ENCODE measurements at regions not wholly inside any gene's neighbourhood (a gene's known extent, or its start where the extent isn't known, plus 50 kb on each side); places are given as distances from the start of the nearest gene placed in this dataset.

DNA sequence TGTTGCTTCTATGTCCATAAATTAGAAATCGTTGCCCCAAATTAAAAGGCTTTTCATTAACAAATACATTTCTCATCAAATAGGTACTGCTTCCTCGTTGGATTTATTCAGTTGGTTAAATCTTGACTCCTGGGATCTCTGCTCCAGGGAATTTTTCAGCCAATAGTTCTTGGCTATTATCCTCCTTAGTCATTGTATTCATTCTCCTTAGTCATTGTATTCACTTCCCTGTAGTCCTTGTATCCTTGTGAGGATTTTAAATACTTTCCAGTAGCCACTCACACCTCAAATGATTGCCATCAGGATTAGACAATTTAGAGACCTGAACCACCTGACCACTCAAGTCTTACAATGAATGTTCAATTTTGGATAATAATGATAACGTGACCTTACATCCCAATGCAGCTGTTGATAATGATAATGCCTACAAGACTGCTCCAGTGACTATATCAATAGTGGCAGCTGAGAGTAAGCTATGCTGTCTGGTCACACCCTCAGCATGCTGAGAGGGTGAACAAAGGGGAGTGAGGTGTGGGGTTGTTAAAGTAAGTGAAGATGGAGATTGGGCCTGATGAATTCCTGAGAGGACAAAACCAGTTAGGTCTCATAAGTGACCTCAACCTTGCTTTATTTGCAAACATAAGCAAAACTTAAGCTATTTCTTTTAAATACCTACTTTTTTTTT, 193.7 kb upstream of the RTL1 start:
- no peak for DNase-seq (ENCODE audit: low read depth, low spot score)
- Histone ChIP-seq H3K9me2 (ENCODE audit: insufficient read depth) (no peaks in the 10 kb centered on the region), H3K27ac (ENCODE audit: low read depth, low read length) (no peak overlapping the region), H3K27me3 (ENCODE audit: insufficient read depth, low read length) (no peaks in the 10 kb centered on the region), H3K9ac (ENCODE audit: low read length) (no peak overlapping the region), H3K9me3 (ENCODE audit: control insufficient read depth in 1 of 2, insufficient read depth in 1 of 2, low read depth in 1 of 2, low read length in 2 of 2) (no peaks in the 10 kb centered on the region; a peak in 1 of 4 replicates), H3K36me3 (ENCODE audit: control insufficient read depth in 1 of 2, insufficient read depth in 2 of 2, low read length in 2 of 2) (no peaks in the 10 kb centered on the region), H3K4me2 (ENCODE audit: low read length) (no peak overlapping the region), H3K4me3 (replicated peaks in 1 of 2; ENCODE audit: low read depth in 1 of 2, low read length in 2 of 2) (no peak overlapping the region), H3K4me1 (ENCODE audit: control insufficient read depth in 1 of 2, insufficient read depth in 2 of 2, low read length in 2 of 2) (no peaks in the 10 kb centered on the region; a peak in 1 of 4 replicates), H4K20me1 (ENCODE audit: insufficient read depth) (no peaks in the 10 kb centered on the region), H2AFZ (ENCODE audit: low read depth, low read length, poor library complexity, severe bottlenecking) (no peak overlapping the region), H3K79me2 (ENCODE audit: insufficient read depth, low read length) (no peaks in the 10 kb centered on the region)
- ChIA-PET CTCF (interaction anchor here (1.0 kb wide), 1 partner anchor 434 kb away, joined by 3 read pairs; no protein-coding TSS in a partner anchor), RAD21 (ENCODE audit: low non-redundant PET in 1 of 2, low total read pairs in 2 of 2, uncharacterized antibody in 2 of 2, unreplicated experiment in 2 of 2) (no interaction called here), POLR2A (no interaction called here)
- TF ChIP-seq JUND (IDR thresholded peaks at IDR 0.05) = no peak
- no peak for TF ChIP-seq CBX3 (IDR thresholded peaks at IDR 0.05; ENCODE audit: low read depth)
- no TSS peak for BruUV-seq (replicated peaks)
- ATAC-seq = no peak
- intact Hi-C loops (cut with micrococcal nuclease) = no loop called here

DNA sequence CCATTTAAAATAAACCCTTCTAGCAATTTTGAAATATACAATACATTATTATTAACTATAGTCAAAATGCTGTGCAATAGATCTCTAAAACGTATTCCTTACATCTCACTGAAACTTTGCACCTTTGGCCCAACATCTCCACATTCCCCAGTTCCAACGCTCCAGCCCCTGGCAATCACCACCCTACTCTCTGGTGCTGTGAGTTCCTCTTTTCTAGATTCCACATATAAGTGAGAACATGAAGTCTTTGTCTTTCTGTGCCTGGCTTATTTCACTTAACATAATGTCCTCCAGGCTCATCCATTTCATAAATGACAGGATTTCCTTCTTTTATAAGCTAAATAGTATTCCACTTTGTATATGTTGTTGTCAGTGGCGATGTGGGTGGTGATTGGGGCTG, 194.7 kb upstream of the RTL1 start:
- no peak for ATAC-seq
- Histone ChIP-seq H3K9ac (ENCODE audit: low read length) (no peak overlapping the region), H3K36me3 (ENCODE audit: control insufficient read depth in 1 of 2, insufficient read depth in 2 of 2, low read length in 2 of 2) (no peaks in the 10 kb centered on the region), H3K9me2 (ENCODE audit: insufficient read depth) (no peaks in the 10 kb centered on the region), H3K4me3 (replicated peaks in 1 of 2; ENCODE audit: low read depth in 1 of 2, low read length in 2 of 2) (no peak overlapping the region), H2AFZ (ENCODE audit: low read depth, low read length, poor library complexity, severe bottlenecking) (no peak overlapping the region), H3K79me2 (ENCODE audit: insufficient read depth, low read length) (no peaks in the 10 kb centered on the region), H3K27ac (ENCODE audit: low read depth, low read length) (no peak overlapping the region), H3K9me3 (ENCODE audit: control insufficient read depth in 1 of 2, insufficient read depth in 1 of 2, low read depth in 1 of 2, low read length in 2 of 2) (no peaks in the 10 kb centered on the region; a peak in 1 of 4 replicates), H3K27me3 (ENCODE audit: insufficient read depth, low read length) (no peaks in the 10 kb centered on the region), H4K20me1 (ENCODE audit: insufficient read depth) (no peaks in the 10 kb centered on the region), H3K4me1 (ENCODE audit: control insufficient read depth in 1 of 2, insufficient read depth in 2 of 2, low read length in 2 of 2) (no peaks in the 10 kb centered on the region; a peak in 1 of 4 replicates), H3K4me2 (ENCODE audit: low read length) (no peak overlapping the region)
- ChIA-PET POLR2A (no interaction called here), RAD21 (ENCODE audit: low non-redundant PET in 1 of 2, low total read pairs in 2 of 2, uncharacterized antibody in 2 of 2, unreplicated experiment in 2 of 2) (no interaction called here), CTCF (no interaction called here)
- DNase-seq (ENCODE audit: low read depth, low spot score) = no peak
- intact Hi-C loops (cut with micrococcal nuclease) = no loop called here
- no TSS peak for BruUV-seq (replicated peaks)
- TF ChIP-seq POLR2AphosphoS5 (IDR thresholded peaks at IDR 0.05; ENCODE audit: low read depth, low read length) (no peak), ZNF274 (IDR thresholded peaks at IDR 0.05; ENCODE audit: low read depth, low read length) (no peak), CEBPB (IDR thresholded peaks at IDR 0.05; ENCODE audit: low read depth) (no peak)
- TF ChIP-seq, protein P1, sequence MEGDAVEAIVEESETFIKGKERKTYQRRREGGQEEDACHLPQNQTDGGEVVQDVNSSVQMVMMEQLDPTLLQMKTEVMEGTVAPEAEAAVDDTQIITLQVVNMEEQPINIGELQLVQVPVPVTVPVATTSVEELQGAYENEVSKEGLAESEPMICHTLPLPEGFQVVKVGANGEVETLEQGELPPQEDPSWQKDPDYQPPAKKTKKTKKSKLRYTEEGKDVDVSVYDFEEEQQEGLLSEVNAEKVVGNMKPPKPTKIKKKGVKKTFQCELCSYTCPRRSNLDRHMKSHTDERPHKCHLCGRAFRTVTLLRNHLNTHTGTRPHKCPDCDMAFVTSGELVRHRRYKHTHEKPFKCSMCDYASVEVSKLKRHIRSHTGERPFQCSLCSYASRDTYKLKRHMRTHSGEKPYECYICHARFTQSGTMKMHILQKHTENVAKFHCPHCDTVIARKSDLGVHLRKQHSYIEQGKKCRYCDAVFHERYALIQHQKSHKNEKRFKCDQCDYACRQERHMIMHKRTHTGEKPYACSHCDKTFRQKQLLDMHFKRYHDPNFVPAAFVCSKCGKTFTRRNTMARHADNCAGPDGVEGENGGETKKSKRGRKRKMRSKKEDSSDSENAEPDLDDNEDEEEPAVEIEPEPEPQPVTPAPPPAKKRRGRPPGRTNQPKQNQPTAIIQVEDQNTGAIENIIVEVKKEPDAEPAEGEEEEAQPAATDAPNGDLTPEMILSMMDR (IDR thresholded peaks at IDR 0.05 in 2 of 3, conservative IDR thresholded peaks at IDR 0.05 in 1 of 3; ENCODE audit: borderline replicate concordance in 1 of 3, insufficient read depth in 1 of 3, low read depth in 2 of 3, low read length in 2 of 3) = no peak
